ENCODE measurements at regions not wholly inside any gene's neighbourhood (a gene's known extent, or its start where the extent isn't known, plus 50 kb on each side); places are given as distances from the start of the nearest gene placed in this dataset.

DNA sequence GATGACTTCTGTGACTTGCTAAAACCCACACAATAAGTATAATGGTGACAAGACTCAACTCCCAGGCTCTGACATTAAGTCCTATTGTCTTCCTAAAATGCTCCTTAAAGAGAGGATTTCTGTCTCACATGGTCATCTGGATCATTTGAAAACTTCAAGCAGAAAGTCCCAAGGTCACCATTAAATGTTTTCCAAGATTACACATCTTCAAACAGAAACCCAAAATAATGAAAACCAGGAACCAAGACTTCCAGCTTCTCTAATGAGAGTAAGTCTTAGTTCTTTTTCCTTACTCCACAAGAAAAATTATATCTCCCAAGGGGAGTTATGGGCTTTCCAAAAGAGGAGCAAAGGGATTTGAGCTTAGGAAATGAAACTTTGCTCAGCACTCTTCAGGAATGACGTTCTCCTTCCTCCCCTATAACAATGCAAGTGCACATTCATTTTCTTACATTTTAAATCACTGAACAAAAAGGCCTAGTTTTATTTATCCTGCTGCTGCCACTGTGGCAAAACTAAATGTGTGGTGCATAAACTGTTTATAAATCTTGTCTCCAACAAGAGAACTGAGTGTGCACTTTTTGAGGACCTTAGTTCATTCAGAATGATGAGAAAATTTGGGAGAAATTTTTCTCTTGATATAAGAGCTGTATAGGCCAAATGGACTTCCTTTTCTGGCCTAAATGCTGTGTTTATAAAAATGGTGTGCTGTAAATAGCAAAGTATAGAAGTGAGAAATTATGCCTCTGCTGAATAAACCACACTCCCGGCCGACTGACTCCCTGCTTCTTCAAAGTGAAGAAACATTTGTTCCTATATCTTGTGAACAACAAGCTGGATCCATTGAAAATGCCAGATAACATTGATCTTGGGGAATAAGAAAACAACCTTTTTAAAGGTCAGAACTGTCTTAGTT lies 148.4 kb upstream of the PLEKHG7 start:
- Histone ChIP-seq H3K27me3 (ENCODE audit: insufficient read depth, low read length) (no peaks in the 10 kb centered on the region), H3K4me3 (replicated peaks in 1 of 2; ENCODE audit: low read depth in 1 of 2, low read length in 2 of 2) (no peak overlapping the region), H3K27ac (ENCODE audit: low read depth, low read length) (no peak overlapping the region), H3K9me2 (ENCODE audit: insufficient read depth) (no peaks in the 10 kb centered on the region), H3K79me2 (ENCODE audit: insufficient read depth, low read length) (no peaks in the 10 kb centered on the region), H3K4me2 (ENCODE audit: low read length) (no peak overlapping the region), H4K20me1 (ENCODE audit: insufficient read depth) (no peaks in the 10 kb centered on the region), H3K9ac (ENCODE audit: low read length) (no peak overlapping the region), H3K4me1 (ENCODE audit: control insufficient read depth in 1 of 2, insufficient read depth in 2 of 2, low read length in 2 of 2) (peaks cover 0 to 21% of the 10 kb centered on the region in 2 experiments; a peak in 2 of 4 replicates), H3K36me3 (ENCODE audit: control insufficient read depth in 1 of 2, insufficient read depth in 2 of 2, low read length in 2 of 2) (no peaks in the 10 kb centered on the region), H3K9me3 (ENCODE audit: control insufficient read depth in 1 of 2, insufficient read depth in 1 of 2, low read depth in 1 of 2, low read length in 2 of 2) (no peaks in the 10 kb centered on the region), H2AFZ (ENCODE audit: low read depth, low read length, poor library complexity, severe bottlenecking) (no peak overlapping the region)
- ChIA-PET CTCF (no interaction called here), RAD21 (ENCODE audit: low non-redundant PET in 1 of 2, low total read pairs in 2 of 2, uncharacterized antibody in 2 of 2, unreplicated experiment in 2 of 2) (no interaction called here), POLR2A (no interaction called here)
- no peak for ATAC-seq
- no peak for DNase-seq (ENCODE audit: low read depth, low spot score)
- TF ChIP-seq FOSL1 (IDR thresholded peaks at IDR 0.05; ENCODE audit: low read depth) (no peak), CEBPB (IDR thresholded peaks at IDR 0.05; ENCODE audit: low read depth) (no peak), RAD21 (IDR thresholded peaks at IDR 0.05; ENCODE audit: low read depth) (no peak), CBX3 (IDR thresholded peaks at IDR 0.05; ENCODE audit: low read depth) (no peak), EZH2phosphoT487 (IDR thresholded peaks at IDR 0.05; ENCODE audit: borderline replicate concordance) (no peak), YY1 (IDR thresholded peaks at IDR 0.05; ENCODE audit: extremely low read depth, insufficient replicate concordance, low read depth, low read length) (no peak), SP1 (IDR thresholded peaks at IDR 0.05; ENCODE audit: low read depth) (no peak), SRF (IDR thresholded peaks at IDR 0.05; ENCODE audit: low read depth) (no peak)
- TF ChIP-seq, protein P1, sequence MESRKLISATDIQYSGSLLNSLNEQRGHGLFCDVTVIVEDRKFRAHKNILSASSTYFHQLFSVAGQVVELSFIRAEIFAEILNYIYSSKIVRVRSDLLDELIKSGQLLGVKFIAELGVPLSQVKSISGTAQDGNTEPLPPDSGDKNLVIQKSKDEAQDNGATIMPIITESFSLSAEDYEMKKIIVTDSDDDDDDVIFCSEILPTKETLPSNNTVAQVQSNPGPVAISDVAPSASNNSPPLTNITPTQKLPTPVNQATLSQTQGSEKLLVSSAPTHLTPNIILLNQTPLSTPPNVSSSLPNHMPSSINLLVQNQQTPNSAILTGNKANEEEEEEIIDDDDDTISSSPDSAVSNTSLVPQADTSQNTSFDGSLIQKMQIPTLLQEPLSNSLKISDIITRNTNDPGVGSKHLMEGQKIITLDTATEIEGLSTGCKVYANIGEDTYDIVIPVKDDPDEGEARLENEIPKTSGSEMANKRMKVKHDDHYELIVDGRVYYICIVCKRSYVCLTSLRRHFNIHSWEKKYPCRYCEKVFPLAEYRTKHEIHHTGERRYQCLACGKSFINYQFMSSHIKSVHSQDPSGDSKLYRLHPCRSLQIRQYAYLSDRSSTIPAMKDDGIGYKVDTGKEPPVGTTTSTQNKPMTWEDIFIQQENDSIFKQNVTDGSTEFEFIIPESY (IDR thresholded peaks at IDR 0.05; ENCODE audit: extremely low read depth, insufficient replicate concordance, low read length) = no peak
- TF ChIP-seq, protein P2, sequence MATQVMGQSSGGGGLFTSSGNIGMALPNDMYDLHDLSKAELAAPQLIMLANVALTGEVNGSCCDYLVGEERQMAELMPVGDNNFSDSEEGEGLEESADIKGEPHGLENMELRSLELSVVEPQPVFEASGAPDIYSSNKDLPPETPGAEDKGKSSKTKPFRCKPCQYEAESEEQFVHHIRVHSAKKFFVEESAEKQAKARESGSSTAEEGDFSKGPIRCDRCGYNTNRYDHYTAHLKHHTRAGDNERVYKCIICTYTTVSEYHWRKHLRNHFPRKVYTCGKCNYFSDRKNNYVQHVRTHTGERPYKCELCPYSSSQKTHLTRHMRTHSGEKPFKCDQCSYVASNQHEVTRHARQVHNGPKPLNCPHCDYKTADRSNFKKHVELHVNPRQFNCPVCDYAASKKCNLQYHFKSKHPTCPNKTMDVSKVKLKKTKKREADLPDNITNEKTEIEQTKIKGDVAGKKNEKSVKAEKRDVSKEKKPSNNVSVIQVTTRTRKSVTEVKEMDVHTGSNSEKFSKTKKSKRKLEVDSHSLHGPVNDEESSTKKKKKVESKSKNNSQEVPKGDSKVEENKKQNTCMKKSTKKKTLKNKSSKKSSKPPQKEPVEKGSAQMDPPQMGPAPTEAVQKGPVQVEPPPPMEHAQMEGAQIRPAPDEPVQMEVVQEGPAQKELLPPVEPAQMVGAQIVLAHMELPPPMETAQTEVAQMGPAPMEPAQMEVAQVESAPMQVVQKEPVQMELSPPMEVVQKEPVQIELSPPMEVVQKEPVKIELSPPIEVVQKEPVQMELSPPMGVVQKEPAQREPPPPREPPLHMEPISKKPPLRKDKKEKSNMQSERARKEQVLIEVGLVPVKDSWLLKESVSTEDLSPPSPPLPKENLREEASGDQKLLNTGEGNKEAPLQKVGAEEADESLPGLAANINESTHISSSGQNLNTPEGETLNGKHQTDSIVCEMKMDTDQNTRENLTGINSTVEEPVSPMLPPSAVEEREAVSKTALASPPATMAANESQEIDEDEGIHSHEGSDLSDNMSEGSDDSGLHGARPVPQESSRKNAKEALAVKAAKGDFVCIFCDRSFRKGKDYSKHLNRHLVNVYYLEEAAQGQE (IDR thresholded peaks at IDR 0.05; ENCODE audit: low read depth) = no peak
- TF ChIP-seq, protein P3, sequence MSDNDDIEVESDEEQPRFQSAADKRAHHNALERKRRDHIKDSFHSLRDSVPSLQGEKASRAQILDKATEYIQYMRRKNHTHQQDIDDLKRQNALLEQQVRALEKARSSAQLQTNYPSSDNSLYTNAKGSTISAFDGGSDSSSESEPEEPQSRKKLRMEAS (IDR thresholded peaks at IDR 0.05) = no peak
- intact Hi-C loops (cut with micrococcal nuclease) = no loop called here
- no TSS peak for BruUV-seq (replicated peaks)

All from HCT116 (cell line).